ENCODE measurements at regions not wholly inside any gene's neighbourhood (a gene's known extent, or its start where the extent isn't known, plus 50 kb on each side); places are given as distances from the start of the nearest gene placed in this dataset.
A peak's percentile ranks its signal among the peaks of the same experiment; 100 is the strongest.
"Not testable (repeated sequence)": the region's sequence is repeated elsewhere in the genome, so short reads cannot be mapped to it uniquely, and the experiment has no call there.

GRCh38 chr18:8499810-8500675 lies 109.2 kb upstream of the RAB12 start:
- no peak for DNase-seq (ENCODE audit: low read depth)

GRCh38 chr18:8501044-8501443 lies 108.2 kb upstream of the RAB12 start:
- DNase-seq (ENCODE audit: low read depth), result no peak

- no peak for DNase-seq (ENCODE audit: low read depth)
Observed at GRCh38 chr18:8503248-8503647, 106.0 kb upstream of the RAB12 start.

- no peak for DNase-seq (ENCODE audit: low read depth)
Observed at GRCh38 chr18:8504424-8504823, 104.8 kb upstream of the RAB12 start.

GRCh38 chr18:8504880-8505435 lies 104.3 kb upstream of the RAB12 start:
- no peak for DNase-seq (ENCODE audit: low read depth)

GRCh38 chr18:8506251-8507049 lies 102.8 kb upstream of the RAB12 start:
- no peak for DNase-seq (ENCODE audit: low read depth)

GRCh38 chr18:8507361-8507760 lies 101.9 kb upstream of the RAB12 start:
- DNase-seq (ENCODE audit: low read depth), result no peak

GRCh38 chr18:8507915-8508705 lies 101.1 kb upstream of the RAB12 start:
- DNase-seq (ENCODE audit: low read depth), result no peak

GRCh38 chr18:8513249-8513648 lies 96.0 kb upstream of the RAB12 start:
- no peak for DNase-seq (ENCODE audit: low read depth)

GRCh38 chr18:8514409-8514808 lies 94.8 kb upstream of the RAB12 start:
- no peak for DNase-seq (ENCODE audit: low read depth)

GRCh38 chr18:8515142-8515865 lies 93.9 kb upstream of the RAB12 start:
- DNase-seq (ENCODE audit: low read depth), result no peak

GRCh38 chr18:8516371-8517250 lies 92.6 kb upstream of the RAB12 start:
- peak; percentile 58 for DNase-seq (ENCODE audit: low read depth)

GRCh38 chr18:8517276-8517675 lies 92.0 kb upstream of the RAB12 start:
- no peak for DNase-seq (ENCODE audit: low read depth)

GRCh38 chr18:8519102-8519501 lies 90.1 kb upstream of the RAB12 start:
- DNase-seq (ENCODE audit: low read depth), result no peak

GRCh38 chr18:8520266-8520665 lies 89.0 kb upstream of the RAB12 start:
- no peak for DNase-seq (ENCODE audit: low read depth)

- DNase-seq (ENCODE audit: low read depth), result no peak
Observed at GRCh38 chr18:8522756-8523155, 86.5 kb upstream of the RAB12 start.

- no peak for DNase-seq (ENCODE audit: low read depth)
Observed at GRCh38 chr18:8525692-8526091, 83.5 kb upstream of the RAB12 start.

- peak; percentile 33 for DNase-seq (ENCODE audit: low read depth)
Observed at GRCh38 chr18:8526332-8526731, 82.9 kb upstream of the RAB12 start.

GRCh38 chr18:8529609-8530008 lies 79.6 kb upstream of the RAB12 start:
- no peak for DNase-seq (ENCODE audit: low read depth)

GRCh38 chr18:8531084-8531483 lies 78.2 kb upstream of the RAB12 start:
- not testable (repeated sequence) for DNase-seq (ENCODE audit: low read depth)

Data from HT1080 (cell line).